ENCODE measurements at regions not wholly inside any gene's neighbourhood (a gene's known extent, or its start where the extent isn't known, plus 50 kb on each side); places are given as distances from the start of the nearest gene placed in this dataset.
"Not testable (repeated sequence)": the region's sequence is repeated elsewhere in the genome, so short reads cannot be mapped to it uniquely, and the experiment has no call there.

GRCh38 chr1:81221564-81221963 is 579.2 kb upstream of the ADGRL2 start:
- no peak for DNase-seq (ENCODE audit: low spot score)

- no peak for DNase-seq (ENCODE audit: low spot score)
Measured at GRCh38 chr1:81220614-81221071, 580.1 kb upstream of the ADGRL2 start.

- DNase-seq (ENCODE audit: low spot score) = no peak
Measured at GRCh38 chr1:81217058-81217457, 583.7 kb upstream of the ADGRL2 start.

GRCh38 chr1:81213279-81213678 is 587.5 kb upstream of the ADGRL2 start:
- no peak for DNase-seq (ENCODE audit: low spot score)

GRCh38 chr1:81209461-81209860 is 591.3 kb upstream of the ADGRL2 start:
- DNase-seq (ENCODE audit: low spot score) = no peak

GRCh38 chr1:81208441-81208840 is 592.3 kb upstream of the ADGRL2 start:
- no peak for DNase-seq (ENCODE audit: low spot score)

- DNase-seq (ENCODE audit: low spot score) = no peak
Measured at GRCh38 chr1:81205956-81206355, 594.8 kb upstream of the ADGRL2 start.

- DNase-seq (ENCODE audit: low spot score) = no peak
Measured at GRCh38 chr1:81201779-81202178, 599.0 kb upstream of the ADGRL2 start.

- DNase-seq (ENCODE audit: low spot score) = no peak
Measured at GRCh38 chr1:81197591-81197990, 603.1 kb upstream of the ADGRL2 start.

- peak; percentile 5 for DNase-seq (ENCODE audit: low spot score)
Measured at GRCh38 chr1:81192647-81193642, 607.8 kb upstream of the ADGRL2 start.

- no peak for DNase-seq (ENCODE audit: low spot score)
Measured at GRCh38 chr1:81190003-81190402, 610.7 kb upstream of the ADGRL2 start.

- DNase-seq (ENCODE audit: low spot score) = no peak
Measured at GRCh38 chr1:81187635-81188034, 613.1 kb upstream of the ADGRL2 start.

- peak; percentile 7 for DNase-seq (ENCODE audit: low spot score)
Measured at GRCh38 chr1:81186261-81186660, 614.5 kb upstream of the ADGRL2 start.

GRCh38 chr1:81183553-81183952 is 617.2 kb upstream of the ADGRL2 start:
- no peak for DNase-seq (ENCODE audit: low spot score)

GRCh38 chr1:81183051-81183450 is 617.7 kb upstream of the ADGRL2 start:
- DNase-seq (ENCODE audit: low spot score) = no peak

GRCh38 chr1:81179242-81179641 is 621.5 kb upstream of the ADGRL2 start:
- no peak for DNase-seq (ENCODE audit: low spot score)

GRCh38 chr1:81178431-81179093 is 622.2 kb upstream of the ADGRL2 start:
- not testable (repeated sequence) for DNase-seq (ENCODE audit: low spot score)

GRCh38 chr1:81174811-81175476 is 625.8 kb upstream of the ADGRL2 start:
- DNase-seq (ENCODE audit: low spot score) = no peak

GRCh38 chr1:81174052-81174451 is 626.7 kb upstream of the ADGRL2 start:
- DNase-seq (ENCODE audit: low spot score) = no peak

GRCh38 chr1:81172483-81172882 is 628.3 kb upstream of the ADGRL2 start:
- no peak for DNase-seq (ENCODE audit: low spot score)

GRCh38 chr1:81170721-81171120 is 630.0 kb upstream of the ADGRL2 start:
- DNase-seq (ENCODE audit: low spot score) = no peak

GRCh38 chr1:81165963-81166362 is 634.8 kb upstream of the ADGRL2 start:
- DNase-seq (ENCODE audit: low spot score) = no peak
